HG03521 (cell line): ENCODE measurements at regions not wholly inside any gene's neighbourhood (a gene's known extent, or its start where the extent isn't known, plus 50 kb on each side); places are given as distances from the start of the nearest gene placed in this dataset.

Experiments used
- ATAC-seq: cut with Tn5 transposase; IDR thresholded peaks from one replicate; pipeline ENCODE4 v1.9.1; 2021; ENCODE audit warnings: mild to moderate bottlenecking, moderate library complexity; ENCODE audit not compliant: unreplicated experiment

- no peak for ATAC-seq
Observed at GRCh38 chr14:98543074-98543473, 728.9 kb downstream of the BCL11B start.

DNA sequence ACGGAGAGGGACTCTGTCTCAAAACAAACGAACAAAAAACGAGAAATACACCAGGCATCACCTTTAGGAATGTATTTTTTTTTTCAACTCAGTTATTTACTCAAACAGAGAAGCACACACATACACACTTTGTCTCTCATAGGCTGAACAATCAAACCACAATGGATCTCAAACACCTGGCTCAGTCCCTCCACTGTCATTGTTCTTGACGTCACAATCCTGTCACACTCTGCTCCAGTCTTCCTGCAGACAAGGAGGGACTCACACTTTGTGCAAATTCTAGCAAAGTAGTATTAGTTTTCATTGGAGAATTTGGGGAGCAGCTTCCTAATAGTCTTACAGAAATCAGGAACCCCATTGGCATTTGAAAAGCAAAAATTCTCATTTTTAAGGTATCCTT is 727.8 kb downstream of the BCL11B start:
- ATAC-seq = no peak

GRCh38 chr14:98545181-98545580 is 726.8 kb downstream of the BCL11B start:
- no peak for ATAC-seq

- ATAC-seq = no peak
Observed at GRCh38 chr14:98548071-98548686, 723.8 kb downstream of the BCL11B start.

- ATAC-seq = no peak
Observed at GRCh38 chr14:98551028-98551427, 721.0 kb downstream of the BCL11B start.

DNA sequence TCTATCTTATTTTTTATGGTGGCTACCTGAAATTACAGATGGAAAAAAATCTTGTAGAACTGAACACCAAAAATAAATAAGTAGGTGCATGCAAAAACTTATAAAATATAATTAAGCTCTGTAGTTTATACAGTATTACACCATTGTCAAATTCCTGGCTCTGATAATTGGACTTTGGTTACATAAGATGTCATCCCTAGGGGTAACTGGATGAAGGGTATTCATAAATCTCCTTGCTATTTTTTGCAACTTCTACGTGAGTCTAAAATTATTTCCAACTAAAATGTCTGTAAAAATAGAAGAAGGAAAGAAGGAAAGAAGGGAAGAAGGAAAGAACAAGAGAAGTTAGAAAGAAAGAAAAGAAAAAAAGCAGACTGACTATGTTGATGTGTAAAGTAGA is 716.6 kb downstream of the BCL11B start:
- ATAC-seq = no peak

GRCh38 chr14:98564006-98564405 is 708.0 kb downstream of the BCL11B start:
- no peak for ATAC-seq

GRCh38 chr14:98564541-98564940 is 707.5 kb downstream of the BCL11B start:
- no peak for ATAC-seq

DNA sequence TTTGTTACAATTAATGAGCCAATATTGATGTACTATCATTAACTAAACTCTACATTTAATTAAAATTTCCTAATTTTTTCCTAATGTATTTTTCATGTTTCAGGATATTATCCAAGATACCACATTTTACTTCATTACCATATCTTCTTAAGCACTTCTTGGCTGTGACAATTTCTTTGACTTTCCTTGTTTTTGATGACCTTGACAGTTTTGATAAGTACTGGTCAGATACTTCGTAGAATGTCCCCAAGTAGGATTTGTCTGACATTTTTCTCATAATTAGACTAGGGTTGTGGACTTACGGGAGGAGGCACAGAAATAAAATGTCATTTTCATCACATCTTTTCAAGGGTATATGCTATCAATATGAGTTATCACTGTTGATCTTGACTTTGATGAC is 700.9 kb downstream of the BCL11B start:
- no peak for ATAC-seq

DNA sequence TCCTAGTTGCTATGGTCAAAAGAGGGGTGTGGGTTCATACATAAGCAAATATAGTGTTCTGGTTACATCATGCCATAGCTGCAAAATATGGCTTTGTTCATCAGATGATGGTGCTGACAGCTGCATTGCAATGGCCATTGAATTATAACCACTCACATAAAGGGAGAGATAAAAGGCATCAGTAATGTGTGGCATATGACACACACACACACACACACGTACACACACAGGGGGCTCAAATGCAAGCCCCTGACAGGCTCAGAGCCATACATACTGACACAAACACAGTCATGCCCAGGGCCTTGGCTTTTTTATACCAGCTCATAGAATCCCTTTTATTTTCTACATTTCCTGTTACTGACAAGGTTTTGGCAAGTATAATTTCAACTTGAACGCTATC is 698.9 kb downstream of the BCL11B start:
- ATAC-seq = no peak

GRCh38 chr14:98576463-98576862 is 695.5 kb downstream of the BCL11B start:
- ATAC-seq = no peak

GRCh38 chr14:98578204-98578603 is 693.8 kb downstream of the BCL11B start:
- no peak for ATAC-seq

- ATAC-seq = no peak
Observed at GRCh38 chr14:98579140-98579539, 692.9 kb downstream of the BCL11B start.

- ATAC-seq = no peak
Observed at GRCh38 chr14:98580131-98580678, 691.8 kb downstream of the BCL11B start.

- no peak for ATAC-seq
Observed at GRCh38 chr14:98582276-98582675, 689.7 kb downstream of the BCL11B start.

DNA sequence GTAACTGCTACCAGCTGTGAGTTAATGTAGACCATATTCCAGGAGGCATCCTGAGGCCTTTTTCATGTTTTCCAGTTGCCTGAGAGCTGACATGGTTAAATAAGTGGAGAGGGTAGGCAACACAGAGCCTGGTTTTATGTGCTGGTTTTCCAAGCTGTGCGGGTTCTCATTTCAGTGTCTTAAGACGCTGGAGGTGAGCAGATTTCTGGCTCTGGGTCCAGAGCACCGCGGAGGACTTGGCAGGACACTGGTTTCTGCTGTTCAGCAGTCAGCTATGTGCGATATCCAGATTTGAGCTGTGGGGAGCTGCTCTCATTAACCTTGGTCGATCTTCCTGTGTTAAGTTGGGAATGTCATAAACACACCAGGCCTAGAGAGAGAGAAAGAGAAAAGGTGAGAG is 680.8 kb downstream of the BCL11B start:
- ATAC-seq = no peak

GRCh38 chr14:98592611-98593170 is 679.3 kb downstream of the BCL11B start:
- ATAC-seq = no peak

GRCh38 chr14:98593361-98593761 is 678.6 kb downstream of the BCL11B start:
- no peak for ATAC-seq

- no peak for ATAC-seq
Observed at GRCh38 chr14:98594156-98594555, 677.8 kb downstream of the BCL11B start.

GRCh38 chr14:98598576-98598975 is 673.4 kb downstream of the BCL11B start:
- ATAC-seq = no peak

- ATAC-seq = no peak
Observed at GRCh38 chr14:98599082-98599481, 672.9 kb downstream of the BCL11B start.

GRCh38 chr14:98602983-98603382 is 669.0 kb downstream of the BCL11B start:
- ATAC-seq = no peak

DNA sequence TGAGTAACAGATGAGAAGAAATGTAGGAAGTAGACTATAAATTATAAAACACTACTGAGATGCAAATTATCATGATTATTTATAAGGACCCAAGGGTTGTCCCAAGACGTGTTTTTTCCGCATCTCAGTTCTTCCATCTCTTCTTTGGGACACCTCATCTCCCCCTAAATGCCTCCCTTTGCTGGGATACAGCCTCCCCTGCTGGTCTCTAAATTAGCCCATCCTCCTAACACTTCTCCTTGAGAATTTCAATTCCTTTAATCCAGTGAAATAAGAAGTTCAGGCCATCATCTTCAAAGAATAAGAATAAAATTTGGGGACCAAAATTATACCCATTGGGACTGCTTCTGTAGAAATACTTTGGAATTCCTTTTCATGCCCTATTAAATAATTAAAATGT is 667.0 kb downstream of the BCL11B start:
- no peak for ATAC-seq
